ENCODE measurements at regions not wholly inside any gene's neighbourhood (a gene's known extent, or its start where the extent isn't known, plus 50 kb on each side); places are given as distances from the start of the nearest gene placed in this dataset.
"Not testable (repeated sequence)": the region's sequence is repeated elsewhere in the genome, so short reads cannot be mapped to it uniquely, and the experiment has no call there.

DNA sequence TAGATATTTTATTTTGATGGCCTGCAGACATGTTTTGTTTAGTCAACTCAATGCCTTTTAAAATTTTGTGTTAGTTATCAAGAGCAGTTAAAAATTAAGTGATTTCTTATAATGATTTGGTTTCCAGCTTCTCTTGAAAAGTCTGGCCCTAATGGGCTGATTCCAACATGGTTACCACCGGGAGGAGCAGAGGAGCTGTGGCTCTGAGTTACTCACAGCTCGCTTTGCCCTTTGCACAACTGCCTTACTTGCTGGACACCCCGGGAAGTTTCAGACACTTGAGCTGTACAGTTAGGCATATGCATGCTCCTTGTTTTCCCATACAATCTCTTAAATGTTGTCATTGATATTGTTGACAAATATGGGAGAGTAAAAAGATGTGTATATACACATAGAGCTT, 173.1 kb upstream of the MMS22L start:
- no peak for DNase-seq (ENCODE audit: low read depth)

DNA sequence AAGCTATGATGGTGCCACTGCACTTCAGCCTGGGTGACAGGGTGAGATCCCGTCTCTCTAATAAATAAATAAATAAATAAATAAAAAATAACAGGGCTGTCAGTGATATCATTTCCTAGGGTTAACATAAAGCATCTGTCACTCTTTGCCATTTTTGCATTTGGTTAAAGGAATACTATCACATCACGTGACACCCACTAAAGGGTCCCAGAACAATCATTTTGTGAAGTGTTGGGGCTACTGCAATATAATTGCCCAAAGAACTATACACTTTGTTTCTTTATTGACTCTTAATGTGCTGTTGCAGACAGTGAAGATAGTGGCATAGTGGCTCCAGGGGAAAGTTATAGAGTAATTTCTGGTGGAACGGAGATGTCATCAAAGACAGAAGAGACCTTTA, 176.5 kb upstream of the MMS22L start:
- DNase-seq (ENCODE audit: low read depth) = no peak

DNA sequence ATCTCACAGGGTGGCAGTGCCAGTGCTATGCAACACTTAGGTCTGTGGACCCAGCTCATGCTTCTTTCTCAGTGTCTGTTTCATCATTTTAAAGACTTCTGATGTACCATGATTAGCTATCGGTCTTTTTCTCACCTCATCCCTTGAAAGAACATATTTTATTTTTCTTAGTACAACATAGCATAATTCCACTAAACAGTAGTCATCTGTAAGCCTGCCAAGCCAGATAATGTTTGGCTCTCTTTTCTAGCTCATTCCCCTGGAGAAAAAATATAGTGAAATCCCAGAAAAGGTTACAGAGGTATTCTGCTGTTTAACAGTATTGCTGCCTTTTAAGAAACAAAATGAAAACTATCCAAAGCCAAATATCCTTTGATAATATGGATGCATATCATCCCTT, 177.0 kb upstream of the MMS22L start:
- DNase-seq (ENCODE audit: low read depth) = no peak

DNA sequence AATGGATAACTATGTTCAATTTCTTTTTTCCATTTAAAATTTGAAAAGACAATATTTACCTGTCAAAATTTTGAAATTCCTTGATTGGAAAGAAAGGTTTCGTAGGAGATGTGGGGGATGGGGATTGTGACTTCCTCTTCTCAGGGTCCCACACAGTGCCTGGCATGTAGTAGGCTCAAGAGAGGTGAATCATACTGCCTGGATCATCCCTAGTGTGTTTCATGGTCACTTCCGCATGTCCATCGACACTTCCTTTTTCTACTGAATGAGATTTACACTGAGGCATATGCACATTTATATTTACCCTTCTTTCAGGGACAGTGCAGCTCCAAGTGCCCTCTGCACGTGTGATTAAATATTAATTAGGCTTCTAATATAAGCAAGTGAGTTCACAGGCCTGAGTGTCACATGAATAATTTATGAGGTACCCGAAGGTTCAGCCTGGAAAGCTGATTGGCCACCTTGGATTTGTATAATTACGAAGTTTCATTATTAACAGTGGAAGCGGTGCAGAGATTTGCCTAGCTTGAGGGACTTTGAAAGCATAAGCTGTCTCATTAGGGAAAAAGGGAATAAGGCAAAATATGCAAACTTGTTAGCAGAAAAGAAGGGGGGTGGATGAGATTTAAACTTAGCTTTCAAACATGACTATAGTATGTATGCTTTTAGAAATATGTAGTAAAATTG, 177.5 kb upstream of the MMS22L start:
- no peak for DNase-seq (ENCODE audit: low read depth)

DNA sequence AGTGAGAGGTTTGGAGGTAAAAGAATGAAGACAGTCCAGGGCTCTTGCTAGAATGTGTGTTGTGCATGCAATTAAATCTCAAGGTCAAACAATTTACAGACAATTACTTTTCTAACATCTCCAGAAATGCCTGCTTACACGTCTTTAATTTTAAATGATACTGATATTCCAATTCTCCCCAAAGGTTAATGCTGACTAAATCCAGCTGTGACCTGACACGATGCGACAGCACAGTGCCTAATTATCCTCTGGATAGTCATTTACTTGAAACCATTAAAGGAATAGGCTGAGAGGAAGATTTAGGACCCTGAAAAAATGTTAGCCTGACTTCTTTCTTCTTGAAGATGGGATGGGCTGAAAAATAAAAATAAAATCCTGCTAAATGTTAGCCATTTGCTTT, 178.2 kb upstream of the MMS22L start:
- no peak for DNase-seq (ENCODE audit: low read depth)

DNA sequence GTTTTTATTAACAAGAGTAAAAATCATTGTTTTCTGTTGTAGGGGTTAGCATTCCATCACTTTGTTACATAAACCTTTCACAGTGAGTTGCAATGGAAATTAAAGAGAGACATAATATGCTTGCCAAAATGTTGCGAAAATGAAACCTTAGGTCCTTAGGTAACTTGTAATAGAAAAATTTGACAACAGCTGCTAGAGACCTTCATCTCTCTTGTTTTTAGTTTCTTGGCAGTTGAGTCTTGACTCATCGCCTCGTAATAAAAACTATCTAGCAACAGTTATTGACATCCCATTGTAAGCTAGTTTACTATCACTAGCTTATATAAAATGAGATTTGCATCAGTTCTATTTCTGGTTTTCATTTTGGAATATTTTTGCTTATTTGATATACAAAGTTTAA, 179.0 kb upstream of the MMS22L start:
- DNase-seq (ENCODE audit: low read depth) = no peak

DNA sequence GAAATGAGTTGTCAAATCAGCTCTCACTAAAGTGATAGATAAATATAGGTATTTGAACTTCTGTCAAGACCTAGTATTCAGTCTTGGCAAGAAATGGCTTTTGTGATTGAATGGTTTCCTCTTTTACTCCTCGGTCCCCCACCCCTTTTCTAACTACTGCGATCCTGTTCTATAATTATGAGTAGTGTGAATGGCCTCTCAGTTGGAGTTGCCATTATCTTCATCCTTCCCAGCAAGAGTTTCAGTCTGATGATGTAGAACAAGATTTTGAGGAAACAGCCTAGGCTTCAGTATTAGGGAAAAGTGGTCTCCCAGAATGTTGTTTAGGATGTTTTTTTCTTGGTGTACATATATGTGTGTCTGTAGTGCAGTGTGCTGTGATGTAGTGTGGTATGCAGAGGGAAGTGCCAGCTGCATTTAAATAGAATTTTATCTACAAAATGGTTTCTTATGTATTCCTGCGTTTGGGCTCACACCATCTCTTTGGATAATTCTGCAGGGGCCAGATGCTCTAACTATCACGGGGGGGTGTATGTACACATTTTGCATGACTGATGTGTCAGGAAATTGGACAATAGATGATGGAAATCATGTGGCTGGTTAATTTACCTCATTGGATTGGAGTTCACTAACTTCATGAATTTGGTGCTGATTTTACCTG, 180.1 kb upstream of the MMS22L start:
- DNase-seq (ENCODE audit: low read depth) = no peak

DNA sequence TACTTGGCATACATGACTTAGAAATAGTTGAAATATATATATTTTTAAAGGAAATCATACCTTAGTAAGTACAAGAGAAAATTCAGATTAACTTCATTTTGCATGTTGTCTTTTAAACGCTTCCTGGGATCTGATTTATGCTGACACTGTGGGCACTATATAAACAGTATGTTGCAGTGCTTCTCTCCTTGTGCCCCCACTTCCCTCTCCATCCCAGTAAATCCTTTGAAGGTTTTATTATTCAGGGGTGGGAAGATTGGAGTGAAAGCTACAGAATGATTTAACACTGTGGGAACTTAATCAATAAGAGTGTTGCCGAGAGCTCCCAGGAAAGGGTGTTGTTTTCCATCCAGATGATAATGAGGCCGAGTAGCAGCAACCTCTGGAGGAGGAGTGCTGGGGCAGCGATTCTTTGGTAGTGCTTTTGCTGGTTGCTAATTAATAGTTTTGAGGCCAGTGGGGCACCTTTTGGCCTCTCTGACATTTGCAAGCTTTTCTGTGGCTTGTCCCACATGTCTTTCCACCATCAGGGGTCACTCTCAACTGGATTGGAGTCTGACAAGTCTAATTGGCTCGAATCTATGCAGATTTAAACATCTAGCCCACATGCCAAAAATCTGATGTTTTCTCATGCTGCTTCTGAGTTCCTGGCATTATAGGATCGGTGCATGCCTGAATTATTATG, 183.0 kb upstream of the MMS22L start:
- no peak for DNase-seq (ENCODE audit: low read depth)

DNA sequence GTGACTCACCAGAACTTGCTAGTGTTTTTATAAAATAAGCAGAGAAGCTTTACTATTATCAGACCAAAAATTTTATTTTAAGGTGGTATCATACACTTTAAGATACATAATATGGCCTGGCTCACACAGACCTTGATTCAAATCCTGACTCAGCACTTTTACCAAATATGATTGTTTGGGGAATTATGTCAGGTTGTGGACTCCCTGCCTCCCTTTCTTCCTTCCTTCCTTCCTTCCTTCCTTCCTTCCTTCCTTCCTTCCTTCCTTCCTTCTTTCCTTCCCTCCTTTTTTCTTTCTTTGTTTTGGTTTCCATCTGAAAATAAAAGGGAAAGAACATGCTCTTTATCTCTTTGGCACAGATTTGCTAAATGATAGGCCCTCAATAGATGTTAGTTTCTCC, 186.0 kb upstream of the MMS22L start:
- no peak for DNase-seq (ENCODE audit: low read depth)

DNA sequence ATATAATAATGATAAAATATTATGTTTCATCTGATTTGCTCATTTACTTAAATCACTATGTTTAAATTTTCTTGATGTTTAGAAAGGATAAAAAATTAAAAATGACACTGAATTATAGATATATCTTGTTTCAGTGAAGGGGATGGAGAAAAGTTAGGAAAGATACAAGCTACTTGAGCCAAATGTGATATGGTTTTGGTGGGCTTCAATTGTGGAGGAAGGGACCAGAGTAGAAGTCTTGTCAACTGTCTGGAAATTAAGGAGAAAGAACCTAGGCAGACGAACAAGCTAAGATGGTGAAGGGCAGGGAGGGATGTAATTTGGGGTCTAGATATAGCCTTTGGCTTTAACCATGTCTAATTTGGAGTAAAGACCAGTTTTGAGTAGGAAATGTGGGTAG, 186.4 kb upstream of the MMS22L start:
- no peak for DNase-seq (ENCODE audit: low read depth)

DNA sequence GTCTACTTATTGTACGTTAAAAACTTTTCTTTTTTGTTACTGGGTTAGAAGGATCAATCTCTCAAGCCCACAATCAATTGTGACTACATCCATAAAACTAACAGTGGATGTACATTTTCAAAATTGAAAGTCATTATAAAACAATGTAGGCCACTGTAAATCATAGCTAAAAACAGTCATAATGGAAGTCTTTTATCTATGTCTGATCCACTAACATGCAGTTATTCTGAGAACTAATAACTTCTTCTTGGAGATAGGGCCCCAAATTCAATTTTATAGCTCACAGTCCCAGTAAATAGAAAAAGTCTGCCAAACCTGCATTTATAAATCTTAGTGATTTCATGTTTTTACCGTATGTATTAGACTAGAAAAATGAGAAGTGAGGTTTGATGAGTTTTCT, 187.3 kb upstream of the MMS22L start:
- no peak for DNase-seq (ENCODE audit: low read depth)

DNA sequence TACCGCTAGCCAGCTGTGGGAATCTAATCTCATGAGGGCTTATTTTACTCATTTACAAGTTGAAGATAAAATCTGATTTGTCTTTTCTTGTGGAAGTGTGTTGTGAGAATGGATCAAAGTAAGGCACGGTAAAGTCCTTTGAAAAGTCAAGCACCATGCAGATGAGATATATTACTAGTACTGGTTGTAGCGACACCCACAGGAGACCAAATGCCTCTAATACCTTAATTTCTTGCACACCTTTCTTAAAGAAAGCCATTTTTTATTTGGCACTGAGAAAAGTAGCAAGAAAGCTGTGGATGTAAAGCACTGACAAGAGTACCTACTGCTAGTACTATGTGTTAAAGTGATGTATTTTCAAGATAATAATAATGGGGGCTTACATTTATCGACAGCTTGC, 191.0 kb upstream of the MMS22L start:
- DNase-seq (ENCODE audit: low read depth) = no peak

DNA sequence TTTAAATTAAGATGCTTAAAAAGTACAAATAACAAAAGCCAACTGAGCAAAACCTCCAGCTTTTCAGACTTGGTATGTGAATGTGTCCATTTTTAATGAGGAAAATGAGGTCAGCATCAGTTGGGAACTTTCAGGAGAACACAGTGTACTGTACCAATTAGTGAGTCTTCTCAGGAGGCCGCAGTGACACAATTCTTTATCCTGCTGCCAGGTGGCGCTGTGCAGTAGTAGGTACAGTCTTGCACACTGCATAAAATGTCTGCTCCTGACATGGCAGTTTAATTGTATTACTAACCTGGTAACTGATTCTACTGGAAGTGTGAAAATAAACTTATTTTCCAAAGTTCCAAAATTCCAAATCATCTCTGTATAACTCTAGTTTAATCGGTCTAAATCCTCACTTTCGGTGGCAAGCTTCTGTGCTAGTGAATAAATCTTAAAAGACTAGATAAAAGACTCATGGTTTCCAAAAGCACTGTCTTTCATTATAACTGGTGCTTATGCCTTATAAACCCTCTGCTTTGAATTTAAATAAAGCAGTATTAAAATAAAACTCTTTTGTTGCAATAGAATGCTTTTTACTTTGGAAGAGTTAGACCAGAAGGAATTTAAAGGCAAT, 214.8 kb upstream of the MMS22L start:
- peak; percentile 21 for DNase-seq (ENCODE audit: low read depth)

DNA sequence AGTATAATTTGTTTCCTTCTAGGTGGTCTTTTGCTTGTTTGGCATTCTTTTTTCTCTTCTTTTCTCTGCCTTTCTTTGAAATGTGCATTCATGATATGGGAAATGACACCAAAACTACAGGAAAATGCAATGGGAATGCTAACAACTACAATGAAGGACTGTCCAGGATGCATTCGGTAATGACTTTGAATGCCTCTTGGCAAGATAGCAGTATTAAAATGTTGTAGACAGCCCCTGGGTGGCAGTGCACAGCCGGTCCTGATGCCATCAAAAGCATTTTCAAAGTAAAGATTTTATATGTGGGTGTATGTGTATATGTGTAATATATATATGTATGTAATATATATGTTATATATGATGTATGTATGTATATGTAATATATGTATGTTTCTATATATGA, 218.8 kb upstream of the MMS22L start:
- no peak for DNase-seq (ENCODE audit: low read depth)

DNA sequence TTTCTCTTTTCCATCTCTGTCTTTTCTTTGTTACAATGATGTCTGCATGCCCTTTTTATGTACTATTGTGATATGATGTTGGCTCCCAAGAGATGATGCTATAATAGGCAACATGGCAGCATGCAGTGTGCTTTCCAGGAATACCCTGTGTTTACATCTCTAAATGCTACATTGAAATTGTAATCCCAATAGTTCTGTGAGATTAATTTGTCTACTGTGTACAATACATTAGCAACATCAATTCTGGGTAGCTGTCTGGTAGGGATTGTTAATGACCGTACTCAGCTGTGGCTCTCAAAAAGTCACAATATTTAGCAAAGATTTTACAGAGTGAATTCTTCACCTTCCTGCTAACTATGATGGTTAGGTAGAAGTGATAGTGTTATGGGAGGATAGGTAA, 225.6 kb upstream of the MMS22L start:
- DNase-seq (ENCODE audit: low read depth) = no peak

DNA sequence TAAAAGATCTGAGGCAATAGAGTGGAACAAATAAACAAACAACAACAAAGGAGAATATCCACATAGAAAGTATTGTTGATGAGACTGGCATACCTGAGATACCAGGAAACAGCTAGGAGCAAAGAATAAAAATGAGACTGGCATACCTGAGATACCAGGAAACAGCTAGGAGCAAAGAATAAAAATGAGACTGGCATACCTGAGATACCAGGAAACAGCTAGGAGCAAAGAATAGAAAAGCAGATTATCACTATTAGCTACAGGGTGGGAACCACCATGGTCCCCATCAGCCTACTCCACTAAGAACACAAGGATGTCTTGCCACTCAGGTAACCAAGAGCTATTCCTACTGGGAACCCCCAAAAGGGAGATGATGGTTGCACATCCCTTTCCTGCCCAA, 230.2 kb upstream of the MMS22L start:
- not testable (repeated sequence) for DNase-seq (ENCODE audit: low read depth)

DNA sequence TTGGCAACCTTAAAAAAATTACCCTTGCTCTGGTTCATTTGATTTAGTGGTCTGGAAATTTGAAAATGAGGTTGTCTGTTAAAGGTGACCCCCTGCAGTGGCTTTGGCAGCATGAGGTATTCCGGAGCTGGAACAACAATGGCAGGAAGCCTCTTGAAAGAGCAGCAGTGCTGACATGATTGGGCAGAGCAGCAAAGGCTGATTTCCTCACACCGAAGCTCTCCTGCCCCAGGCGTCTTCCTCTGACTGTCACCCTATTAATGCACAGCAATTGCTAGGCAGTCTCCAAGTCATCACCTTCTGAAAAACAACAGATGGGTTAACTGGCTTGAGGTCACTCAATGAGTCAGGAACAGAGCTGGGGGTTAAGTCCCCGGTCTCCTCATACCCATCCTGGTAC, 241.8 kb upstream of the MMS22L start:
- no peak for DNase-seq (ENCODE audit: low read depth)

DNA sequence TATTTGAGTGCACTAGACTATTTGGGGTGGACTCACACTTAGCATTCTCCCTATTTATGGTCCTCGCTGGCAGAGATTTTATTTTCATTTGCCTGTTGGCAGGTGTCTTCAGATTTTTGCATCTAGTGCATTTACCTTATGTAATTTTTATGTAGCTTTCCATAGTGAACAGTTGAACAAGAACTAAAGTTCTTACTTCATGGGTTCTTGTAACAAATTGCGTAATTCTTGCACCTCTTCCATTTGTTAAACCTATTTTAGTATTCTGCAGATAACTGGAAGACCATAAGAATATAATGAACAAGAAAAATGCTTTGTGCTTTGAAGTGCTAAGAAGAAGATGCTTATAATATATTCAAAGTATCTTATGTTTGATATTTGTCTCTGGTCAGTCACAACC, 252.8 kb upstream of the MMS22L start:
- DNase-seq (ENCODE audit: low read depth) = no peak

DNA sequence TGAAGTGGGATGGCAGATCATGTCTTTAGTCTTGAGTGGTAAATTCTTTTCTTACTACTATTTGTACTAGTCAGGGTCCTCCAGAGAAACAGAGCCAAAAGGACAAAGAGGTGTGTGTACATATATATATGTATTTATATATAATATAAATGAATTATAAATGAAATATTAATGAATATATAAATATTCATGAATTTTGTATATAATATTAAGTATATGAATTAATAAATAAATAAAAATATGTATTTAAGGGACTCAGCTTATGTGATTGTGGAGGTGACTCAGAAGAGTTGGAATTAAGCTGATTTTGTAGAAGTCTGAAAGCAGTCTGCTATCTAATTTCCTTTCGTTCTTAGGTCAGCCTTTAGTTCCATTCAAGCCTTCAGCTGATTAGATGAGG, 265.3 kb upstream of the MMS22L start:
- DNase-seq (ENCODE audit: low read depth) = no peak

DNA sequence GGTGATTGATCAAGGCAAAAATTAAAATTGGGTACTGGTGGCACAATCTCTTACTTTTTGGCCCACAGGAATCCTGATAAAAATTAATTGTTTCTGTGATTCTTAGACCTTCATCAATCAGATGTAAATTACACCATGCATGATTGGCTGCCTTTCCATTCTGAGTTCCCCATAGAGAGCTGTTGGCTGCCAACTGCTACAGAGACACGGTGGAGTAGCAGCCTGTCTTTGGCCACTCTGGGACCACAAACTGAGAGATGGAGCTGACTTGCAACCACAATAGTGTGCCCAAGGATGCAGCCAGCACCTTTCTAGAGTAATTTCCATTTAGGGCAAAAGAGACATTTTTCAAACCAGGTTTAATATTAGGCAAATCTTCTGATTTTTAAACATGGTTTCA, 274.3 kb upstream of the MMS22L start:
- no peak for DNase-seq (ENCODE audit: low read depth)

DNA sequence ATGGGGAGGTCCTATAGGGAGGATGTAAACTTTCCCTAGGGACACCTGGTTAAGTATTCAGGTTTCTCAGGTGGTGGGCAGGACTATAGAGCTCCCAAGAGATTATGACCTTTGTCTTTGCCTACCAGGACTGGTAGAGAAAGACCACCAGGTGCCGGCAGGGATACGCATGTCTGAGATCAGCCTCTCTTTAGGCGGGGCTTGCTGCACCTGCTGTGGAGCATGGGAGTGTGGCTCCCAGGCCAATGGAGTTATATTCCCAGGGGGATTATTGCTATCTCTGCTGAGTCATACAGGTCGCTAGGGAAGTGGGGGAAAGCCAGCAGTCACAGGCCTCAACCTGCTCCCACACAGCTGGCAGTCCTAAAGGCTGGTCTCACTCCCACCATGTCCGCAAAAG, 280.5 kb upstream of the MMS22L start:
- no peak for DNase-seq (ENCODE audit: low read depth)

DNA sequence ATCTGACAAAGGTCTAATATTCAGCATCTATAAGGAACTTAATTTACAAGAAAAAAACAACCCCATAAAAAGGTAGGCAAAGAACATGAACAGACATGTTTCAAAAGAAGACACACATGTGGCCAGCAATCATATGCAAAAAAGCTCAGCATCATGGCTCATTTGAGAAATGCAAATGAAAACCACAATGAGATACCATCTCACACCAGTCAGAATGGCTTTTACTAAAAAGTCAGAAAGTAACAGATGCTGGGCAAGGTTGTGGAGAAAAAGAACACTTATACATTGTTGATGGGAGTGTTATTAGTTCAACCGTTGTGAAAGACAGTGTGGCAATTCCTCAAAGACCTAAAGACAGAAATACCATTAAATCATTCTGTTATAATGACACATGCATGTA, 289.9 kb upstream of the MMS22L start:
- no peak for DNase-seq (ENCODE audit: low read depth)

DNA sequence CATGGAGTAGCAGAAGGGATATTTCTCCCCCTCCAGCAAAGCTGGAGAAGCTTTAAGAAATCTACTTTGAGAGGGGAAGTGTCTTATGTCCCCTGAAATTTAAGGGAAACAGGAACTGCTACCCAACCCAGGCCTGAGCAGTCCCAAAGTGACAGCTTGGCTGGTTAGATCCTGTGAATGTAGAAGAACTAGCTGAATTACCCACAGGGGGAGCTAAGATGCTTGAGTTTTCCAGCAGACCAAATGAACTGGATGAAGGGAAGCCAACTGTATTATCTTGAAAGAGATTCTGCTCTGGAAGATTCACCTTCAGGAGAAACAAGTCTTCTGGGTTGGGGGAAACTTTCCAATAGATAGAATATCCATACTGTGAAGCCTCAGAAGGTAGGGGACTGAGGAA, 303.3 kb upstream of the MMS22L start:
- no peak for DNase-seq (ENCODE audit: low read depth)
